ENCODE measurements at regions not wholly inside any gene's neighbourhood (a gene's known extent, or its start where the extent isn't known, plus 50 kb on each side); places are given as distances from the start of the nearest gene placed in this dataset.

DNA sequence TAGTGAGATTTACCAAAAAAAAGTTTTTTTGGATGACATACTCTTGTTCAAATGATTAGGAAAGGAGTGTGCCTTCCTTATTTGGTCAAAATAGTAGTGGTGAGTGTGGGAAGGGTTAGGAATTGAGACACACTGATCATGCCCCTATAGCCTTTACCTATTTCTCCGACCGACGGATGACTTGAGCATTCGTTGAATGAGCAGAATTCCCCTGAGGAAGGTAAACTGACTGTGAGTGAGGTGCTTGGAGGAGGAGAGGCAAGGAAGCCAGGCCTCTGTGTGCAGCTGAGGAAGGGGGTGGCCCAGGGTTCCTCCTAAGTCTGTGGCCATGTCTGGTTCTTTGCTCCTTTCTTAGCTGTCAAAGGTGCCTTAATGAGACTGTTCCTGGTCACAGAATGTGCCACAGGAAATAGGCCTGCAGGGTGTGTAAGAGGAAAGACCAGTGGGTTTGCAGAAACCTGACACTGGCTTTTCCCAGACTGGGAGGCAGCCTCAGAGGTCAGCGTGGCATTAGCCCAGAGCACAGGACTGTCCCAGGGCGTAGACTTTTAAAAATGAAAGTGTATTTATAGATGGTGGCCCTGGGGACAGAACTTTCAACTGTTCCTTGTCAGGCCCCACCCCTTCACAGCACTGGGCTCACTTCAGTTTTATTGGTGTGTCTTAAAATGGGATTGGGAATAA is 307.7 kb upstream of the C2CD4B start:
- no peak for DNase-seq (ENCODE audit: low read depth)

DNA sequence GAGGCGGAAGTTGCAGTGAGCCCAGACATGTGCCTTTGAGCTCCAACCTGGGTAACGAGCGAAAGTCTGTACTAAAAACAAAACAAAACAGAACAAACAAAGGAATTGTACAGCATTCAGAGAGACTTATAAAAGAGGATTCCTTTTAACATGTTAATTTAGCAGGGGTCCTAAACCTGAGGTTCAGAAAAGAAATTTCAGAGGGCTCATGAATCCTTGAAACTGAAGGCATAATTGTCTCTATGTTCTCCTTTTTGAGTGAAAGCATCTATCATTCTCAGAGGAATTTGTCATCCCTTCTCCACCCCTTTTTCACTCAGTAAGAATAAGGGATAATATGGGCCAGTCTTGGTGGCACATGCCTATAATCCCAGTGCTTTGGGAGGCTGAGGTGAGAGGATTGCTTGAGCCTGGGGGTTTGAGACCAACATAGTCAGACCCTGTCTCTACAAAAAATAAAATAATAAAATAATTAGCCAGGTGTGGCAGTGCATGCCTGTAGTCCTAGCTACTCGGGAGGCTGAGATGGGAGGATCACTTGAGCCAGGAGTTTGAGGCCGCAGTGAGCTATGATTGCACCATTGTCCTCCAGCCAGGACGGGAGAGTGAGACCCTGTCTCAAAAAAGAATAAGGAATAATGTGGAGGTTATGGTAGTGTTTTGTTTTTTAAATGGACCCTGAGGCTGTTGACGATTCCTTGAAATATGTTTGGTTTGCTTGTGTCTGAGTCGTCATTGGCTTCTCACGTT is 309.1 kb upstream of the C2CD4B start:
- DNase-seq (ENCODE audit: low read depth): no peak

DNA sequence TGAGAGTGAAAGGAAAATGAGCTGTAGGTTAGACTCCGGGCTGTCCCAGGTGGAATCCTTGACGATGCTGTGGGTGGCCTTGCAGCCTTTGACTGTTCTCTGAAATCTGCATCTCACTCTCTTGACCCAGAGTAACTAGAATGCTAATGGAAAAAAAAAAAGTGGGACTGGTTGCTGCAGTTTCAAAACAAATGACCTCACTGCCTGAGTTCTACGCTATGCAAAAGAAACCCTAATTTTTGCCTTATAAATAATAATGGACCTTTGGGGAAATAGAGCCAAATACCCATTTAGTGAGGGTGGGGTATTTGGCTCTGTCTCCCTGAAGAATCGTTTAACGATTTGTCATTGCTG is 309.7 kb upstream of the C2CD4B start:
- no peak for DNase-seq (ENCODE audit: low read depth)

DNA sequence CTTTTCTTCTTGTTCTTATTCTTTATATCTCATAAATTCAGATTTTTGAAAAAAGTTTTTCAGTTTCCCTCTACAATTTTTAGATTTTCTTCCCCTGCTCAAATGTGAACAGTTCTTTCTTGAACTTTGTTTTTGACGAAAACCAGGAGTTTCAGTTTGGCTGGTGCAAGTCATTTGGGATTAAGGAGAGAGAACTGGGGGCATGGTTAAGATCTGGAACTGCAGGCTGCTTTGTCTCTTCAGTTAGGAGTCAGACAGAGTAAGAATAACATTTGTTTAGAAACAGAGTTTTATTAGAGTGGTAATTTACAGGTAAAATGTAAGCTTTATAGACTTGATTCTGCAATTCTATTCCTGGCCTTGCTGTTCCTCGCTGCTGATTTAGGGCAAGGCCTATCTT is 310.5 kb upstream of the C2CD4B start:
- no peak for DNase-seq (ENCODE audit: low read depth)

DNA sequence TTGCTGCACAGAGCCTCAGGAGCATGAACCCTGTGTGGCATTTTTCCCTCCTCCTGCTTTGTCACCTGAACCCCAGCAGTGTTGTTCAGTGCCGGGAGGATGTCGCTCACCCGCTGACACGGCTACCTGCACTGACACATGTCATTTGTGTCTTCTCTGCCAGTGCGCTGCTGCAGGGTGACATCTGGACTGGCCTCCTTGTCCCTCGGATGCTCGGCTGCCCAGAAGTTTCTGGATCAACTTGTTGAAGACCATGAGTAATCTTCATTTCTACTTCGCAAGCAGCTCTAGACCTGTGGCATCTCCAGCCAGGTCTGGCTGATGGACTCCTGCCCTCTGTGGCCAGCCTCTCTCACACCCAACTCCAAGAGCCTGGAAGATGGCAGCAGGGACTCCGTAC is 311.1 kb upstream of the C2CD4B start:
- no peak for DNase-seq (ENCODE audit: low read depth)

DNA sequence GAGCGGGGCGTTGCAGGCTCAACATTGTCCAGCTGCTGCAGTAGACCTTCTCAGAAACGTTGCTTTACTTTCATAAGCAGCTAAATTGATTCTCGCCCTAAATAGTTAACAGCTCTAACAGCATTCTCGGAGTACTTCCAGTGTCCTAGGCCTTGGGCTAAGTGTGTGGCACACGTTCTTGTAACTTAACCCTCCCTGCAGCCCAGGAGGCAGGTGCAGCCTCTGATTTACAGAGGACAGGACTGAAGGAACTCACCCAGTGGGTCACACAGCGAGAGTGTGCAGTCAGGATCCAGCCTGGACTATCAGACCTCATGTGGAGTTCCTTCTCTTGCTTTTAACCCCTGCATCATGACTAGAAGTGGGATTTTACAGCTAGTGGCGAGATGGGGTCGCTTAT is 312.8 kb upstream of the C2CD4B start:
- DNase-seq (ENCODE audit: low read depth): no peak

DNA sequence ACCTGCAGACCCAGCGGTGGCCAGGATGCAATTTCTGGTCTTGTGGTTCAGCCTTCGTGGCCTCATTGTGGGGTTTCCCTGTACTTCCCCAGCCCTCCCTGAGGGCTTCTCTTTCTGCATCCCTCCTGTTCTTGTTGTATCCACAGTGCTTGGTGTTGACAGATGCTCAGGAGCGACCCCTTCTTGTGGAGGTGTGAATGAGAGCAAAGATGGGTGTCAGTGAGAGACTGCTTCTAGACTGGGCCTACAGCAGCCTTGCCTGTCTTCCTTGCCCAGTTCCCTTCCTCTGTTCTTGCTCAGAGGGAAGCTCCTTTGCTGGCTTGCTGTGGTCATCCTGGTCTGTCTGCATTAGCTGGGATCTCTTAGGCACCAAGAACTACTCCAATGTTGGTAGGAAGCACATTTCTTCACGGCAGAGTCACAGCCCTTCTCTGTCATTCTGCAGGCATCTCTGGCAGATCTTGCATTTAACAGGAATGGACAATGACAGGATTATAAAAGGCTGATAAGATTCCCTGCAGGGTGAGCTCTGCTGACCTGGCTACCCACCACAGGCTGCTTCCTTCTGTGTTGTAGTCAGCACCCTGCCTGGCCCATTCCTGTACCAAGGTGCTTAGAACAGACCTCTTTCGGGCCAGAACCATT is 317.8 kb upstream of the C2CD4B start:
- no peak for DNase-seq (ENCODE audit: low read depth)

DNA sequence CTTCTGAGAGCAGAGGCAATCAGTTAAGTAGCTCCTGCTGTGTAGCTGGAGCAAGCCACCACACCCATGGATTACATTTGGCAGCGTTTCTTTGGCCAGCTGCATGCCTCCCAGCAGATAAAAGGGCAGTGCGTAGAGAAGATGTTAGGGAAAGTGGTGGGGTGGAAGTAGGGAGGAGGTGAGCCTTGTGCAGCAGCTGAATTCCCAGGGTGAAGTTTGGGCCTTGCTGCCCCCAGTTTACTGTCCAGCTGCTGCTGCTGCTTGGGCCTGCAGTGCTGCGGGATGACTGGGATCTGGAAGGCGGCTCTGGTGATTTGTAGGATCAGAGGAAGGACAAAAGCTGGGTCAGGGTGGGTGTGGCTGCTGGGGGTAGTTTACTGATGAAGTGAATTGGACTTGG is 318.7 kb upstream of the C2CD4B start:
- DNase-seq (ENCODE audit: low read depth): no peak

DNA sequence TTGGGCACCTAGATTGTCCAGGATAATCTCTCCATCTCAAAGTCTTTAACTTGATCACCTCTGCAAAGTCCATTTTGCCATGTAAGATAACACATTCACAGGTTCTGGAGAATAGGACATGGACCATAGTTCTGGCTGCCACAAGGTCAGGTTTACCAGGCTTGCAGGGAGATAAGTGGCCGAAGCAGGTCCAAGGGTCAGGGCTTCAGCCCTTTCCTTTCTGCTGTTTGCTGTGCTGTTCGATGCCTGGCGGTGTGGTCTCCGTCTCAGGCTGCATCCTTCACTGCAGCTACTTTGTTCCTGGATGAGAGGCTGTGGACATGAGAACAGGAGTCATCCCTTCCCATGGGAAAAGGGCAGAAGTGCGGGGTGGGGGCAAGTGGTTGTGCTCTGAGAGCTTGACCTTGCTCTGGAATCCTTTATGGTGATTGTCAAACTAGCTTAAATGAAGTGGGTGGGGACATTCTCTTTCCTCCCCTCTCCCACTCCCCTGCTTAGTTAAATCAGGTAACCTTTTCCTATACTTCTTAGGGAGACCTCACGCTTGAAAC is 320.2 kb upstream of the C2CD4B start:
- DNase-seq (ENCODE audit: low read depth): no peak

DNA sequence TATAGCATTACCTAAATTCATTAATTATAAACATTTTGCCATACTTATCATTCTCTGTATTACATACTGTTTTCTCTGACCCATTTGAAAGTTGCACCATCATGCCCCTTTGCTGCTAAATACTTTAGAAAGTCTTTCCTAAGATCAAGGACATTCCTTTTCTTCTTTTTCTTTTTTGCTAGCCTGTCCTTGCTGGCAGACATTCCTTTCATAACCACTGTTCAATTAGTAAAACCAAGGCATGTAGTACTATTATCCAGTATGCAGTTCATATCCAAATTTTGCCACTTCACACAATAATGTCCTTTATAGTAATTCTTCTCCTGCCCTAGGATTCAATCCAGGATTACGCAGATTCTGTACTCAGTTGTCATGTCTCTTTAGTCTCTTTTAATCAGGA is 321.0 kb upstream of the C2CD4B start:
- DNase-seq (ENCODE audit: low read depth): no peak

DNA sequence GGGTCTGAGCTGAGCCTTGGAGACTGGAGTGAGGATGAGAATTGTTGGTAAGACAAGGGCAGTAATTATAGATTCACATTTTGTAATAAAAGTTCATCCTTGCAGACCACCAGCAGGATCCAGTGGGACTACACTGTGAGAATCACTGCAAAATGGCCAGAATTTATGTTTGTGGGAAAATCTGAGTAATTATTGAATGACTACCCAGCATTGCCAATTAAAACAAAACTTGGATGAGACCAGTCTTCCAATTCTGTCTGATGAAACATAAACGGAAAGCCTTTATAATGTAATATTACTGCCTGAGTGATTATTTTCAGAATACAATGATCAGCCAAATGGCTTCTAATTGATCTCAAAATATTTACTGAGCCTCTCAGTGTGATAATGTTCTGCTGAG is 323.3 kb upstream of the C2CD4B start:
- no peak for DNase-seq (ENCODE audit: low read depth)

DNA sequence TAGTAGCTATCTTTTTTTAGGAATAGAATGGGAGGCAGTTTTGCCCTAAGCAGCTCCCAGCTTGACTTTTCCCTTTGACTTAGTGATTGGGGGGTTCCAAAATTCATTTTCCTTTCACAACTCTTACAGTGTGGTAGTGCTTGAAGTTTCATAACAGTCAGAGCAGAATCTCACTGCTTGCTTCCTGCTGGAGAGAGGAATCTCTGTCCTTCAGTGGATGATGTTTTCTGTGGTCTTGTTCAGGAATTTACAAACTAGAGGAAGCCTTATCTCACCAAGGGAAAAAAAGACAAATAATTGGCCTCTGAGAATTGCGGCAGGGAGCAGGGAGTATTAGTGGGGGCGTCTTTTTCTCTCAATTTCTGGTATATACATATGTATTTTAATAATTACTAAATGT is 326.6 kb upstream of the C2CD4B start:
- no peak for DNase-seq (ENCODE audit: low read depth)

DNA sequence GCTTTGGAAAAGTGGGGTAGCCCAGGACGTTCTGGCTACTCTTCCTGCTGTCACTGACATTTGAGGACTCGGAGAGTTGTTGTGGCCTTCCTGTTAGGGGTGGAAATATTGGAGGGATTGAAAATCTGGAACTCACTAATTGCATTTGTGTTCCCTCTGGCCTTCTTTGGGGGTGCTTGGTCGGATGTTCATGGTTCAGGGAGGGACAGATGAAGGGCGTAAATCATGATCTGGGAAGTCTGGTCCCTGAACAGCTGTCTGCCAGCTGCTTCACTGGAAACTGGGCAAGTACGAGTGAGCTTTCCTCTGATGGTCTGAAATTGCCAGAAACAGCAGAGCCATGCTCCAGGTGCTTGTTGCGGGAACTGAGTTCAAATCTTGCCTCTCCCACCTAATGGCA is 327.8 kb upstream of the C2CD4B start:
- no peak for DNase-seq (ENCODE audit: low read depth)

DNA sequence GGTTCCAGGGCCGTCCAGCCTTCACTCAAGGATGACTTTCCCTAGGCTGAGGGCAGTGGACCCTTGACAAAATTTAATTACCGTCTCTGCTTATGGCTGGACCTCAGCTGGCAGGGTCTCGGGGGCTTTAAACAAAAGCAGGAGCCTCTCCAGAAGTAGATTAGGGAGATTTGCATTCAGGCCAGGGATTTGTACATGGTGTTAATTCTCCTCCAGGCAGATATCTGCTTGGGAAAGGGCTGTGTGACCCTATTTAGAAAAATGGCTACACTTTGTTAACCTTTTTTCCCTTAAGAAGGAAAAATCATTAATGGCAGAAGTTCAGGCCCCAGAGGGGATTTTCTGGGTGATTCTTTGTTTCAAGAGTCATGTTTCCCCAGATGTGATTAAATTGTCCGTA is 329.1 kb upstream of the C2CD4B start:
- DNase-seq (ENCODE audit: low read depth): no peak

DNA sequence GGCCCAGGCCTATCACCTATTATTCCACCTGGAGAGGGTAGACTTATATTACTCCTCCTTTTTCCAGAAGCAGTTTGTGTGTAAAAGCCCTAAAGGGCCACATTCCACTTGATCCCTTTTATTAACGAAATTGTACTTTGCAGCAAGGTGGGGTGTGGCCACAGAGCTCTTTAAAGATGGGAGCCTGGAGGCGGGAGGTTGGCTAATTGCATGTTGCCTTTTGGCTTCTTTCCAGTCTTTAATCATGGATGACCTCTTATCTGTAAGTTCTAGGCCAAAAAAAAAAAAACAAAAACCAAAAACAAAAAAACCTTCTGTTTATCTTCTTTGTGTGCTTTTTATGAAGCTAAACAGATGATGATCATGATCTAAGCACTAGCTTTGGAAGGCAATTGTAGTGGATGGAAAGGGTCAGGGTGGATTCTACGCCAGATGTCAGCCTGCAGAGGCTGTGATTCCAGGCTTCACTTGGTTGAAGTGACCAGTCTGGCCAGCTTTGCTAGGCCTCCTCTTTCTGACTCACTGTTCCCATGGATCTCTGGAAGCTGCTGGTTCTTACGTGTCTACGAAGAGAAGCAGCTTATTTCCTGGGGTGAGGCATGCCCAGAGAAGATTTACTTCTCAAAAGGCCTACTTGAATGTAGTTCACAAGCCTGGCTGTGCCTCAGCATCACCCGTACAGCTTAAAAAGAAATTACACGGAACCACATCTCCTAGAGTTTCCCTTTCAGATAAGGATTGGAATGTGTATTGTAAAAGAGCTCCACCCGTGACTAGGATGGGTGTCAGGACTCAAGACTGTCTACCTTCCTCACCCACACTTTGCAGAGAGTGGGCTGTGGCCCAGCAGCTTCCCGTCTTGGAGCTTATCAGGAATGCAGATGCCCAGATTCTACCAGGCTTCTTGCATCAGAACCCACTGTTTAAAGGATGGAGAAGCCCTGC is 330.9 kb upstream of the C2CD4B start:
- no peak for DNase-seq (ENCODE audit: low read depth)

DNA sequence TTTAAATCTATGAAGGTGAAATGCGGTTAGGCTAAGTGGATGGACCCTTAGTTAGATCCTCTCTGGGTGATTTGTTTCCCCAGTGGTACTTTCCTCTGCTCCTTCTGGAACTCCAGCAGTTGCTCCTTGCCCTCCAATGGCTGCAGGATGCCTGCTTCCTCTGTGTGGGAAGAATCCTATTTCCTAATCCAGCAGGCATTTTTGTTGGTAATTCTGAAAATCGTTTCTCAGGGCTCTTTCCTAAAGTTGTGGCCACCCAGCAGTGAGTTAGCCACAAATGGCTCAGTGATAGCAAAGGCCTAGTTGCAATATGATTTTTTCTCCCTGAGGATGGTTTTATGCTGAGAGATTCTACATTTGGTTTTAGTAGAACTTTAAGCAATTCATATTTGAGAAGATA is 332.3 kb upstream of the C2CD4B start:
- DNase-seq (ENCODE audit: low read depth): no peak

DNA sequence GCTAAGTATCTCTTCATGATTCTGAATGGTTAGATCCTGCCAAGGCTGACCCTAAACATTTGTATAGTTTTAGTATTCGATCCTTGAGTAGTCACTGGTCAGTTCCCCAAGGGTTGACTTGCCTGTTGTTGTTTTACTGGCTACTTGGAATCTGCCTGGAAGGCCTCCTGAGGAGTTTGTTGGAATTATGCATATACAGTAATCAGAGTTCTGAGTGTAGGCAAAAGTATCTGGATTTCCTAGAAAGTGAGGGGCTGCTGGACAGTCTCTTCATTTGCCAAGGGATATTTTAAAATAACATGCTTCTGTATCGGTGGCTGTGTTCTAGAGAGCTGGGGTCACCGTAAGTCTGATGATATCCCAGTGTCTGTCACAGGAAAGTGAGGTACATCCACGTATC is 333.2 kb upstream of the C2CD4B start:
- no peak for DNase-seq (ENCODE audit: low read depth)

DNA sequence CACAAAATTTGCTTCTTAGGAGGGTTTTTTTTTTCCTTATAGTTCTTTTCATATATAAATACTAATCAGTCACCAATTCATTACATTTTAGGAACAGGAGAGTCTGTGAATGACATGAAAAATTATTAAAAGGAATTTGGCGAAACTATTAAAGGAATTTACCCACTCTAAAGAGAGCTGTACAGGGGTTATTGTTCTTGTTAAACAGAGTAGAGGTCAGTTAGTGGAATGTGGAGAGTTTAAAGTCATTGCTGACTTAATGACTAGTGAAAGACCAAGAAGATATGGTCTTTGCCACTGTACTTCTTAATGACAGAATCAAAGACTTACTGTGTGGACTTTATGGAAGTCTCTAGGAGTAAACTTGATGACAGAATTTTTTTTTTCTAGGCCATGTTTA is 333.6 kb upstream of the C2CD4B start:
- no peak for DNase-seq (ENCODE audit: low read depth)

DNA sequence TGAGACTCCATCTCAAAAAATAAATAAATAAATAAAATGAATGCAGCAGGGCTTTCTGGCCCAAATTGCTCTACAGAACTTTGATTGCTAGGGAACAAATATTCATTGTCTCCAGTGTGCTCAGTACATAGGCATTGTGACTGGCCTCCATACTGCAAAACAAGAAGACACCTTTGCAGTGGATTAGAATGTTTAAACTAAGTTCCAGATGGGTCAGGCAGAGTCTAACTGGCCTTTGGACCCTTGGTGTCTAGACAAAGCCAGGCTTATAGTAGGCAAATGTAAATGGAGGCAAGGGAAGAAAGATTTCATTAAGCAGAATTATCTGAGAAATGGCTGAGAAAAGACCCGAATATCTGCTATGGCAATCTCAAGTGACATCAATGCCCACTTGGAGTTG is 335.2 kb upstream of the C2CD4B start:
- DNase-seq (ENCODE audit: low read depth): no peak

DNA sequence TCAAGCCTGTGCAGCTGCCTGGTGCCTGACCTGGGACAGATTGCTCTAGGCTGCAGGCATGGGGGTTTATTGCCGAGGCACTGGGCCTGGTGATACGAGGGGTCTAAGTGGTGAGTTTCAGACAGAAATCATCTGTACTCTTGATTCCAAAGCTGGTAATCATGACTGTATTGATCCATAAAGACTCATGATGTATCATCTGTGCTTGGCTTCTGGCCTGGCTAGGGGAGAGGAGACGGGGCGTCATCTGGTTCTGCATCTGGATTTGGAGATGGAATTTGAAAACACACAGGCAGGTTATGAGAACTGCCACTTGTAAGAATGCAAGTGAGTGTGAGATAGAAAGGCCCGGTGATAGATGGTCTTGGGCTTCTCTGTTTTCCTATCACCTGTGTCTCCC is 337.4 kb upstream of the C2CD4B start:
- DNase-seq (ENCODE audit: low read depth): no peak

DNA sequence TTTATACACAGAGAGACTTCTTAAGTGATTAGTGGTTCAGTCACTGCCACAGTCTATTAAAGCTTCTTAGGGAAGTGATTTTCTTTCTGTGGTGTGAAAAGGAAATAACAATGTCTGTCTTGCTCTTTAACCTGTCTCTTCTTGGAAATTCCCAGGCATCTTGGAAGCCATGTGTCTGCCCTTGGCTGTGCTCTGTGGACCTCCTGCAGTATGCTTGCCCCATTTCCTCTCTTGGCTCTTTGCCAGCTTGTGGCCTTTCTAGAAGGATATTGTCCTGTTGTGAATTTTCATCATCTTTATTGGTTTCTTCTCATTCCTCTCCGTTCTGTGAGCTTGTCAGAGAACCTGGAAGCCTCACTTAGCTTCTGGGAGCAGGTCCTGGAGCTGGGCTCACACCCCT is 338.4 kb upstream of the C2CD4B start:
- DNase-seq (ENCODE audit: low read depth): no peak

DNA sequence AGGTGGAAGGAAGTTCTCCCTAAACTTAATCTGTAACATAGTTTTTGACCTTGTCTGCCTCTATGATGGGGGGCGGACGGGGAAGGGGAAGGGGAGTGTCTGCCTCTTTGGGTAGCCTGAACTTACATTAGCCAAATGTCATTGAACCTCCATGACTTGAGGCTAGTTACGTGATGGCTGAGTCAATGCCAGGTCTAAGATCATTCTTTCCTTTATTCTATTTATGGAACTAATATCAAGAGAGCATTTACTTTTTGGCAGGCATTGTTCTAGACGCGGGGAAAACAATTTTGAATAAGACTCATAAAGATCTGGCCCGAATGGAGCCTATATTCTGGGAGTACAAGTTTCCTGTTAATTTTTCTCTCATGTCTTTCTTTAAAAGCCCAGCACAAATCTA is 340.7 kb upstream of the C2CD4B start:
- DNase-seq (ENCODE audit: low read depth): no peak

All from stimulated activated CD8-positive, alpha-beta memory T cell treated with anti-CD3 and anti-CD28 coated beads, Interleukin-12 subunit alpha, Interleukin-12 subunit beta, amount 100 ng/mL, for 1 hour (primary cell).